ENCODE measurements at regions not wholly inside any gene's neighbourhood (a gene's known extent, or its start where the extent isn't known, plus 50 kb on each side); places are given as distances from the start of the nearest gene placed in this dataset.

GRCh38 chr2:223532712-223533111, 69.4 kb downstream of the SCG2 start (continued):
- TF ChIP-seq SPI1 (IDR thresholded peaks at IDR 0.05; ENCODE audit: borderline replicate concordance, insufficient read depth, low read depth, low read length) (no peak), ATF2 (IDR thresholded peaks at IDR 0.05; ENCODE audit: low read length) (no peak), E2F8 (IDR thresholded peaks at IDR 0.05; ENCODE audit: low read depth, partially characterized antibody) (no peak)

DNA sequence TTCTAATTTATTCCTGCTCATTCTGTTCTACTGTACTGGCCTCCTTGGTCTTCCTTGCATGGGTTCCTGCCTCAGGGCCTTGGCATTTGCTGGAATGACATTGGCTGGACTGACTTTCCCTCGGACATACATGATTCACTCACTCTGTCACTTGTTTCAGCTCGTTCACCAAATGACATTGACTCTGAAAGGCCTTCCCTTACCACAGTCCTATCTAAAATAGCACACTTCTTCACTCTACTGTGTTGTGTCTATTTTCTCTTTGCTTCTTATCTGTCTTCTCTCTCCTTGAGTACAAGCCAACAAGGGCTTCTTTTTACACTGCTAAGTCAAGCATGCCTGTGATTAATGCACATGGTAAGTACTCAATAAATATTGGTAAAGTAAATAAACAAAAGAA, 65.6 kb downstream of the SCG2 start:
- H3K9me3 ChIP-seq (replicated peaks; ENCODE audit: control insufficient read depth, insufficient read depth, low read length): no peaks in the 10 kb centered on the region
- FAIRE-seq (no peak), ATAC-seq (no peak), DNase-seq (ENCODE audit: low read depth, low spot score) (no peak)
- H3K36me3 ChIP-seq (ENCODE audit: control insufficient read depth in 2 of 2, insufficient read depth in 2 of 2, low read length in 1 of 2): no peaks in the 10 kb centered on the region
- no peak overlapping the region for H3K27ac ChIP-seq (ENCODE audit: control insufficient read depth, insufficient read depth)
- RAD21 ChIA-PET (ENCODE audit: unreplicated experiment): no interaction called here
- intact Hi-C loops (cut with micrococcal nuclease; ENCODE audit: unreplicated experiment) (no loop called here), in situ Hi-C loops (cut with MboI) (no loop called here)
- CTCF ChIA-PET: no interaction called here
- no peak overlapping the region for H3K4me2 ChIP-seq (ENCODE audit: control insufficient read depth, insufficient read depth)
- BruUV-seq (replicated peaks): no TSS peak
- H3K4me1 ChIP-seq (ENCODE audit: control insufficient read depth, insufficient read depth, low read length): no peaks in the 10 kb centered on the region
- no peaks in the 10 kb centered on the region; a peak in 2 of 4 replicates for H3K27me3 ChIP-seq (replicated peaks in 1 of 2; ENCODE audit: control insufficient read depth in 2 of 2, insufficient read depth in 2 of 2, low read length in 1 of 2)
- no peaks in the 10 kb centered on the region for H3K79me2 ChIP-seq (ENCODE audit: control insufficient read depth, insufficient read depth, low read length)
- SMC1A ChIA-PET (ENCODE audit: uncharacterized antibody, unreplicated experiment): no interaction called here
- no peak overlapping the region for H3K4me3 ChIP-seq
- H4K20me1 ChIP-seq (ENCODE audit: control insufficient read depth, insufficient read depth): no peaks in the 10 kb centered on the region
- H3K9ac ChIP-seq (ENCODE audit: control insufficient read depth, insufficient read depth, low read length): no peak overlapping the region
- WGBS (ENCODE audit: insufficient coverage, insufficient replicate concordance, low lambda C conversion rate, missing lambda C conversion rate): 0% methylated on average over 2 of the region's 2 CpGs
- no peak overlapping the region for H2AFZ ChIP-seq (ENCODE audit: control insufficient read depth, low read depth, low read length)
- POLR2A ChIA-PET: no interaction called here
- no peak for TF ChIP-seq KDM1A (IDR thresholded peaks at IDR 0.05; ENCODE audit: borderline replicate concordance)
- no peak for TF ChIP-seq IKZF1 (conservative IDR thresholded peaks at IDR 0.05)
- TF ChIP-seq ATF7 (IDR thresholded peaks at IDR 0.05; ENCODE audit: low read depth): no peak
- TF ChIP-seq IRF3 (IDR thresholded peaks at IDR 0.05): no peak
- no peak for TF ChIP-seq TCF12 (IDR thresholded peaks at IDR 0.05; ENCODE audit: low read depth, low read length)
- TF ChIP-seq CREM (IDR thresholded peaks at IDR 0.05; ENCODE audit: low read depth): no peak
- TF ChIP-seq RAD21 (IDR thresholded peaks at IDR 0.05; ENCODE audit: insufficient read depth, low read depth, low read length): no peak
- no peak for TF ChIP-seq E4F1 (IDR thresholded peaks at IDR 0.05; ENCODE audit: borderline replicate concordance, partially characterized antibody)
- TF ChIP-seq, protein P1, sequence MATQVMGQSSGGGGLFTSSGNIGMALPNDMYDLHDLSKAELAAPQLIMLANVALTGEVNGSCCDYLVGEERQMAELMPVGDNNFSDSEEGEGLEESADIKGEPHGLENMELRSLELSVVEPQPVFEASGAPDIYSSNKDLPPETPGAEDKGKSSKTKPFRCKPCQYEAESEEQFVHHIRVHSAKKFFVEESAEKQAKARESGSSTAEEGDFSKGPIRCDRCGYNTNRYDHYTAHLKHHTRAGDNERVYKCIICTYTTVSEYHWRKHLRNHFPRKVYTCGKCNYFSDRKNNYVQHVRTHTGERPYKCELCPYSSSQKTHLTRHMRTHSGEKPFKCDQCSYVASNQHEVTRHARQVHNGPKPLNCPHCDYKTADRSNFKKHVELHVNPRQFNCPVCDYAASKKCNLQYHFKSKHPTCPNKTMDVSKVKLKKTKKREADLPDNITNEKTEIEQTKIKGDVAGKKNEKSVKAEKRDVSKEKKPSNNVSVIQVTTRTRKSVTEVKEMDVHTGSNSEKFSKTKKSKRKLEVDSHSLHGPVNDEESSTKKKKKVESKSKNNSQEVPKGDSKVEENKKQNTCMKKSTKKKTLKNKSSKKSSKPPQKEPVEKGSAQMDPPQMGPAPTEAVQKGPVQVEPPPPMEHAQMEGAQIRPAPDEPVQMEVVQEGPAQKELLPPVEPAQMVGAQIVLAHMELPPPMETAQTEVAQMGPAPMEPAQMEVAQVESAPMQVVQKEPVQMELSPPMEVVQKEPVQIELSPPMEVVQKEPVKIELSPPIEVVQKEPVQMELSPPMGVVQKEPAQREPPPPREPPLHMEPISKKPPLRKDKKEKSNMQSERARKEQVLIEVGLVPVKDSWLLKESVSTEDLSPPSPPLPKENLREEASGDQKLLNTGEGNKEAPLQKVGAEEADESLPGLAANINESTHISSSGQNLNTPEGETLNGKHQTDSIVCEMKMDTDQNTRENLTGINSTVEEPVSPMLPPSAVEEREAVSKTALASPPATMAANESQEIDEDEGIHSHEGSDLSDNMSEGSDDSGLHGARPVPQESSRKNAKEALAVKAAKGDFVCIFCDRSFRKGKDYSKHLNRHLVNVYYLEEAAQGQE (IDR thresholded peaks at IDR 0.05; ENCODE audit: low read depth, low read length): no peak

All from GM12878 (cell line).